ENCODE measurements at regions not wholly inside any gene's neighbourhood (a gene's known extent, or its start where the extent isn't known, plus 50 kb on each side); places are given as distances from the start of the nearest gene placed in this dataset.

GRCh38 chr2:226077031-226077430 is 677.5 kb downstream of the NYAP2 start:
- Histone ChIP-seq H3K4me3 (ENCODE audit: low read length) (no peak overlapping the region), H3K4me1 (ENCODE audit: control insufficient read depth, insufficient read depth, low read length) (no peaks in the 10 kb centered on the region), H3K27ac (ENCODE audit: low read length) (no peak overlapping the region), H3K27me3 (ENCODE audit: control insufficient read depth, insufficient read depth) (no peaks in the 10 kb centered on the region), H3K9me3 (ENCODE audit: control insufficient read depth, low read length) (no peaks in the 10 kb centered on the region)
- intact Hi-C loops (cut with DNase I), result no loop called here
- DNase-seq, result no peak
- ATAC-seq, result no peak

GRCh38 chr2:226076529-226076928 is 677.0 kb downstream of the NYAP2 start:
- no peaks in the 10 kb centered on the region for H3K9me3 ChIP-seq (ENCODE audit: control insufficient read depth, low read length)
- no peaks in the 10 kb centered on the region for H3K27me3 ChIP-seq (ENCODE audit: control insufficient read depth, insufficient read depth)
- WGBS, result 56% methylated on average over 1 of the region's 1 CpG
- H3K27ac ChIP-seq (ENCODE audit: low read length), result no peak overlapping the region
- DNase-seq (no peak), ATAC-seq (no peak)
- H3K4me1 ChIP-seq (ENCODE audit: control insufficient read depth, insufficient read depth, low read length), result no peaks in the 10 kb centered on the region
- no peak overlapping the region for H3K4me3 ChIP-seq (ENCODE audit: low read length)
- intact Hi-C loops (cut with DNase I), result no loop called here

- intact Hi-C loops (cut with DNase I), result no loop called here
- ATAC-seq (no peak), DNase-seq (no peak)
- Histone ChIP-seq H3K4me1 (ENCODE audit: control insufficient read depth, insufficient read depth, low read length) (no peaks in the 10 kb centered on the region), H3K9me3 (ENCODE audit: control insufficient read depth, low read length) (no peaks in the 10 kb centered on the region), H3K27me3 (ENCODE audit: control insufficient read depth, insufficient read depth) (no peaks in the 10 kb centered on the region), H3K27ac (ENCODE audit: low read length) (no peak overlapping the region), H3K4me3 (ENCODE audit: low read length) (no peak overlapping the region)
- WGBS, result 84% methylated on average over 5 of the region's 5 CpGs
Measured at GRCh38 chr2:226074391-226074790, 674.9 kb downstream of the NYAP2 start.

- no peaks in the 10 kb centered on the region for H3K4me1 ChIP-seq (ENCODE audit: control insufficient read depth, insufficient read depth, low read length)
- H3K9me3 ChIP-seq (ENCODE audit: control insufficient read depth, low read length), result no peaks in the 10 kb centered on the region
Measured at GRCh38 chr2:226073496-226074160, 674.1 kb downstream of the NYAP2 start.

GRCh38 chr2:226066873-226067272 is 667.4 kb downstream of the NYAP2 start:
- WGBS, result 50% methylated on average over 4 of the region's 4 CpGs

More at GRCh38 chr2:226073496-226074160, 674.1 kb downstream of the NYAP2 start:
- Histone ChIP-seq H3K27ac (ENCODE audit: low read length) (no peak overlapping the region), H3K27me3 (ENCODE audit: control insufficient read depth, insufficient read depth) (no peaks in the 10 kb centered on the region), H3K4me3 (ENCODE audit: low read length) (no peak overlapping the region)
- WGBS, result 89% methylated on average over 2 of the region's 2 CpGs
- DNase-seq (no peak), ATAC-seq (no peak)
- intact Hi-C loops (cut with DNase I), result no loop called here

GRCh38 chr2:226066391-226066790 is 666.9 kb downstream of the NYAP2 start:
- Histone ChIP-seq H3K9me3 (ENCODE audit: control insufficient read depth, low read length) (no peaks in the 10 kb centered on the region), H3K4me1 (ENCODE audit: control insufficient read depth, insufficient read depth, low read length) (peaks cover 1% of the 10 kb centered on the region), H3K27me3 (ENCODE audit: control insufficient read depth, insufficient read depth) (no peaks in the 10 kb centered on the region), H3K27ac (ENCODE audit: low read length) (no peak overlapping the region), H3K4me3 (ENCODE audit: low read length) (no peak overlapping the region)
- intact Hi-C loops (cut with DNase I), result no loop called here
- DNase-seq (no peak), ATAC-seq (no peak)
- 72% methylated on average over 3 of the region's 3 CpGs for WGBS

More at GRCh38 chr2:226066873-226067272, 667.4 kb downstream of the NYAP2 start:
- no peak overlapping the region for H3K27ac ChIP-seq (ENCODE audit: low read length)
- ATAC-seq (no peak), DNase-seq (no peak)
- H3K27me3 ChIP-seq (ENCODE audit: control insufficient read depth, insufficient read depth), result no peaks in the 10 kb centered on the region
- no peaks in the 10 kb centered on the region for H3K9me3 ChIP-seq (ENCODE audit: control insufficient read depth, low read length)
- peaks cover 1% of the 10 kb centered on the region for H3K4me1 ChIP-seq (ENCODE audit: control insufficient read depth, insufficient read depth, low read length)
- intact Hi-C loops (cut with DNase I), result no loop called here
- H3K4me3 ChIP-seq (ENCODE audit: low read length), result no peak overlapping the region

GRCh38 chr2:226064932-226065570 is 665.5 kb downstream of the NYAP2 start:
- intact Hi-C loops (cut with DNase I), result no loop called here
- Histone ChIP-seq H3K4me1 (ENCODE audit: control insufficient read depth, insufficient read depth, low read length) (peaks cover 1% of the 10 kb centered on the region), H3K4me3 (ENCODE audit: low read length) (no peak overlapping the region), H3K27ac (ENCODE audit: low read length) (no peak overlapping the region), H3K27me3 (ENCODE audit: control insufficient read depth, insufficient read depth) (no peaks in the 10 kb centered on the region), H3K9me3 (ENCODE audit: control insufficient read depth, low read length) (no peaks in the 10 kb centered on the region)
- 92% methylated on average over 1 of the region's 1 CpG for WGBS
- DNase-seq, result no peak
- ATAC-seq, result no peak

- Histone ChIP-seq H3K4me3 (ENCODE audit: low read length) (no peak overlapping the region), H3K4me1 (ENCODE audit: control insufficient read depth, insufficient read depth, low read length) (peaks cover 1% of the 10 kb centered on the region), H3K9me3 (ENCODE audit: control insufficient read depth, low read length) (no peaks in the 10 kb centered on the region), H3K27ac (ENCODE audit: low read length) (no peak overlapping the region), H3K27me3 (ENCODE audit: control insufficient read depth, insufficient read depth) (no peaks in the 10 kb centered on the region)
- 83% methylated on average over 4 of the region's 4 CpGs for WGBS
- ATAC-seq (no peak), DNase-seq (no peak)
- intact Hi-C loops (cut with DNase I), result no loop called here
Measured at GRCh38 chr2:226063704-226064440, 664.4 kb downstream of the NYAP2 start.

GRCh38 chr2:226059961-226060627 is 660.6 kb downstream of the NYAP2 start:
- H3K9me3 ChIP-seq (ENCODE audit: control insufficient read depth, low read length), result no peaks in the 10 kb centered on the region
- no peaks in the 10 kb centered on the region for H3K27me3 ChIP-seq (ENCODE audit: control insufficient read depth, insufficient read depth)
- ATAC-seq (no peak), DNase-seq (no peak)
- H3K4me1 ChIP-seq (ENCODE audit: control insufficient read depth, insufficient read depth, low read length), result no peaks in the 10 kb centered on the region
- no peak overlapping the region for H3K27ac ChIP-seq (ENCODE audit: low read length)
- WGBS, result 90% methylated on average over 3 of the region's 3 CpGs
- no peak overlapping the region for H3K4me3 ChIP-seq (ENCODE audit: low read length)
- intact Hi-C loops (cut with DNase I), result no loop called here

- WGBS, result 37% methylated on average over 1 of the region's 1 CpG
- no peak for ATAC-seq
- intact Hi-C loops (cut with DNase I), result no loop called here
Measured at GRCh38 chr2:226057914-226058313, 658.4 kb downstream of the NYAP2 start.

GRCh38 chr2:226057365-226057764 is 657.9 kb downstream of the NYAP2 start:
- DNase-seq, result no peak
- no peaks in the 10 kb centered on the region for H3K4me1 ChIP-seq (ENCODE audit: control insufficient read depth, insufficient read depth, low read length)
- H3K9me3 ChIP-seq (ENCODE audit: control insufficient read depth, low read length), result no peaks in the 10 kb centered on the region
- intact Hi-C loops (cut with DNase I), result no loop called here
- no peak overlapping the region for H3K27ac ChIP-seq (ENCODE audit: low read length)
- 63% methylated on average over 1 of the region's 1 CpG for WGBS
- ATAC-seq, result no peak
- H3K4me3 ChIP-seq (ENCODE audit: low read length), result no peak overlapping the region
- H3K27me3 ChIP-seq (ENCODE audit: control insufficient read depth, insufficient read depth), result no peaks in the 10 kb centered on the region

More at GRCh38 chr2:226057914-226058313, 658.4 kb downstream of the NYAP2 start:
- no peak overlapping the region for H3K4me3 ChIP-seq (ENCODE audit: low read length)
- H3K9me3 ChIP-seq (ENCODE audit: control insufficient read depth, low read length), result no peaks in the 10 kb centered on the region
- no peak overlapping the region for H3K27ac ChIP-seq (ENCODE audit: low read length)
- no peak for DNase-seq
- H3K27me3 ChIP-seq (ENCODE audit: control insufficient read depth, insufficient read depth), result no peaks in the 10 kb centered on the region
- H3K4me1 ChIP-seq (ENCODE audit: control insufficient read depth, insufficient read depth, low read length), result no peaks in the 10 kb centered on the region
